NCI-H2107 (cell line): ENCODE measurements at regions not wholly inside any gene's neighbourhood (a gene's known extent, or its start where the extent isn't known, plus 50 kb on each side); places are given as distances from the start of the nearest gene placed in this dataset.
"Not testable (repeated sequence)": the region's sequence is repeated elsewhere in the genome, so short reads cannot be mapped to it uniquely, and the experiment has no call there.

Experiments used
- DNase-seq: peaks from one replicate; lab custom pipeline; 2025; lab: John Stamatoyannopoulos, UW

- DNase-seq: no peak
These were observed 59.2 kb downstream of the EMX2 start for GRCh38 chr10:117601716-117602115.

- DNase-seq: no peak
These were observed 60.5 kb downstream of the EMX2 start for GRCh38 chr10:117603081-117603480.

DNA sequence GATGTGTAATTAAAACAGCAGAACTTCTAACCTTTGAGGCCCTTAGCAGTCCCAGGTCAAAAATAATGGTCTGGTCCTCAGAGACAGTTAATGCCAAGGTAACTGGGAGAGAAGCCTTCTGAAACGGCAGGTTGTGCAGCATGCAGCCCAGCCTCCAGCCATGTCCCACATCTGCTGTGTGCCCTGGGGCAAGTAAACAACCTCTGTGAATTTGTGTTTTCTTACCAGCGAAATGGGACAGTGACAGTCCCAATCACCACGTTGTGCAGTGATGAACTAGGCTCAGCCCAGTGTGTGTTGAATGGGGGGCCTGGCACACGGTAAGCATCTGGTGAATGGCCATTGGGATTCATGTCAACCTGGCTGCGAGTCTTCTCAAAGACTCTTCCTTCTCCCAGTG is 61.2 kb downstream of the EMX2 start:
- no peak for DNase-seq

DNA sequence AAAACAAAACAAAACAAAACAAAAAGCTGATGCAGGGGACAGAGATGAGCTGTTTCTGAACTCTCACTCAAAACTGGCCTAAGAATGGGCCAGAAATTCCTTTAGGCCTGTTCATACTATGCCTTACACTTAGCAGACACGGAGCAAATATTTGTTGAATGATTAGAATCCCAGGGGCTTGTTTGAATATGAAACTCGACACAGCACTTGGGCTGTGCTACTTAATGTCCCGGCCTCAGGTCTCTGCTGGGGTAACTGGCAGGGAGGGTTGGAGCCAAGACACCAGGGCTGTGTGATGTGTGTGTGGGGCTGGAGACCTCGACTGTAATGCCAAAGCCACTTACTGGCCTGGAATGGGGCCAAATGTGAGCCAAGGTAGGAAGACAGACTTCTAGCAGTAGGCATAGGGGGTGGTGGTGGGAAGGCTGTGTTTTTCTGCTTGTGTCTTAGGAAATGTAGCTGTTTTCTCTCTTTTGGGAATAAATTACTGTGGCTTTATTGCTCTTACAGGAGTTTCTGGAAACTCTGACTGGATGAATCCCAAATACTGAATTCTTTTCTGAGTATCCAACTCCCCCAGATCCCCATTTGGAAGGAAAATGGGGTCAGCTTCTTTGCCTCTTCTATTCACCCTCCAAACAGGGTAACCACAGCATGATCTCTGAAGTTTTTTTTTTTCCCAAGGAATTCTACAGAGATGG is 66.7 kb downstream of the EMX2 start:
- no peak for DNase-seq

DNA sequence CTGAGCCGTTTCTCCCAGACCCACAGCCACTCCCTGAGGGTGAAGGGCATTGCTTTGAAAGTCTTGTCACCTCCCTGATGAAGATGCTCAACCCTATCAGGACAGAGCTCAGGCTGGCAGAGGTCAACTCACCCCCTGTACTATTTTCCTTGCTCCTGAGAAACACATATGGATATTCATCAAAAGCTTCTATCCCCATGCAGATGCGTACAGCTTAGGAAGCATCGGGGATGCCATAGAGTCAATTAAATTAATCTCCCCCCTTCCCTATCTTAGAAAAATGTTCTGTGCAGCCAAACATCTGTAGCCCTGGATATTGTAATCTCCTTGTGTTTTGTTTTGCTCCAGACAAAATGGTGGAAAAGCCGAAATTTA is 67.2 kb downstream of the EMX2 start:
- DNase-seq: no peak

- DNase-seq: no peak
These were observed 67.8 kb downstream of the EMX2 start for GRCh38 chr10:117610321-117610720.

- no peak for DNase-seq
These were observed 69.6 kb downstream of the EMX2 start for GRCh38 chr10:117612113-117612512.

GRCh38 chr10:117615649-117616048 is 73.1 kb downstream of the EMX2 start:
- no peak for DNase-seq

DNA sequence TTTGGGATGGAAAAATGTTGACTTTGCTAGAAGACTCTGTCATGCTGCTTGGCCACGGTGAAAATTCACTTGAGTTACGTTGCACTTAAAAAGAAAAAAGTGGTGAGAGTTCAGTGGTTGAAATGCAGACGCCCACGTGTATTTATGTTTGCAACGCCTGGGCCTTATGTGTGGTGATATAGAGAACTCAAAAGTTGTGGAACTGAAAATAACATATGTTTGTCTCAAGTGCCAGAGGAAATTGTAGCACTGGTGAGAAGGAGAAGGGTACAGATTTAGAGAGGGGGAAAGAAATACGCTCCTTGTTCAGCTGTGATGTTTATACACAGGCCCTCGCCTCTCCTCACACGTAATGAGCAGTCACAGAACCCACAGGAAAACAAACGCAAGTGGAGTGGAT is 73.6 kb downstream of the EMX2 start:
- DNase-seq: no peak

DNA sequence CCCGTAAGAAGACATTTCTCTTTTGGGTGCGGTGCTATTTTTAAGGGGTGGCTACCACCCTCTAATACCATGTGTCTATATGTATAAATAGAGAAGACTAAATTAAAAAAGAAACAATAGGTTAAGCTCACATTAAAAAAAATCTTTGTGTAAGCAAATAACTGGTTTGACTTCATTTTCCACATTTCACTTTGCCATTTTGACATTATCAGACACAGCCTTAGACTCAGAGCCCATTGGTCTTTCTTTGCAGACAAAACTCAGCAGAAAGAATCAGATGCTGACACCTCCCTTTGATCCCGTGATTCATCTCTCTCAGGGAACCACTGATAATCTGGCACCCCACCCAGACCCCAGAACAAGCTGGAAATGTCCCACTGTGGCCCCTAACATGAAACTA is 74.5 kb downstream of the EMX2 start:
- no peak for DNase-seq

DNA sequence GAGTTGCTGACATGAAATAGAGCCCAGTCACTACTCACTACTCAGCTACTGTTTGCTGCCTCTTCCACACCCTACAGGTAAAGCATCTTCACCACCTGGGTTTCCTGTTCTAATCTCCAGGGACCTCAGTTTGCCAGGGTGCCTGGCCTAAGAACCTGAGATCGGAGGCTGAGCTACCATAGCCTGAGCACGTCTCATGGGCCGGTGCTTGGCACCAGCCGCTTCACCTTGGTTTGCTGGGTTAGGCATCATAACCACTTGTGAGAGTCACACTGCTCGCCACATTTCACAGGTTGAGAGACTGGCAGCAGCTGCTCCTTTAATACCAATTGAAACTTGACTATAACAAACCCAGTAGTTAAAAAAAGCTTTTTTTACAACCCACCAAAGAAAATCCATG is 75.1 kb downstream of the EMX2 start:
- no peak for DNase-seq

GRCh38 chr10:117619223-117619622 is 76.7 kb downstream of the EMX2 start:
- DNase-seq: no peak

DNA sequence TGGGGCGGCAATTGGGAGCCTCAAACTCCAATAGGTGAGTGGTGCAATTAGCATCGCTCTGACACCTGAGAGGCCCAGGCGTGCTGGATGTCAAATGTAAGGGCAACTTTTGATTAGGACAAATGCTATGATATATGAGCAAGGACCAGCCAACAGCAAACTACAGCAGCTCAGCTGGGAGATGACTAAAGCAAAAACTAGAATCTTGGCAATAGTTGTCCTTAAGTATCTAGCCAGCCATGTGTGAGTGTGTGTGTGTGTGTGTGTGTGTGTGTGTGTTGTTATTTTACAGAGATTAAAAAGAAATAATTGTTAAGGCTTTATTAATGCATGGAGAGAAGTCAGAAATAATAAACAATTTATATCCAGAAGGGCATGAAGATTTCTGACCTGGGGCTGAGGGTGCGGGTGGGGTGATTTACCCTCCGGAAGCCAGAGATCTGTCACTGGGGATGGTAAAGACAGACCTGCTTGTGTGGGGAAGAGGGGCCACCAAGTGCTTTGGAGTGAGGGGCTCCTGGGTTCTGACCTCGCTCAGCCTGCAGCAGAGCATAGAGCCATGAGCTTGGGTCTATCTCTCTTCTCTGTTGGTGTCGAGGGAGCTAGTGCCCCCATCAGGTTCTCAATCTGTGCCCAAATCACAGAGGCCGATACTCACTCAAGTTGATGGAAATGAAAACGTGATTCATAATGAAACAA is 77.3 kb downstream of the EMX2 start:
- no peak for DNase-seq

DNA sequence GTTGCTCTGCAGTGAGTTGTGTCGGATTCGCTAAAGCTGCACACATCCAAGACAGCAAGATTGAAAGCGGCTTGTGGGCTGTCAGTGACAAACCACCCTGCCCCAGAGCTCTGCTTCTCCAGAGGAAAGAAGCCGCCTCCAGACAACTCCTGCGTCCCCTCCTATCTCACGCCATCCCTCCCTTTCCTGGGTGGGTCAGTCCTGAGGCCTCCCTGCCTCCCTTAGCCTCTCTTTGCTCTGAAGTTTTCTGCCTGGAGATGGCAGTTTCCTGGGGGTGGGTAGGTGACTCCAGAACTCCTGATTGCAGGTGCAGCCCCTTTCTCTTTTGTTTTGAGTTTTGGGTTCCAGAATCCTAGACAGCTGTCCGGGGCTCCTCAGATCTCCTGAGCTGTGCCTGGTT is 78.7 kb downstream of the EMX2 start:
- DNase-seq: no peak

- DNase-seq: no peak
These were observed 79.4 kb downstream of the EMX2 start for GRCh38 chr10:117621795-117622420.

GRCh38 chr10:117622471-117623184 is 80.1 kb downstream of the EMX2 start:
- no peak for DNase-seq

DNA sequence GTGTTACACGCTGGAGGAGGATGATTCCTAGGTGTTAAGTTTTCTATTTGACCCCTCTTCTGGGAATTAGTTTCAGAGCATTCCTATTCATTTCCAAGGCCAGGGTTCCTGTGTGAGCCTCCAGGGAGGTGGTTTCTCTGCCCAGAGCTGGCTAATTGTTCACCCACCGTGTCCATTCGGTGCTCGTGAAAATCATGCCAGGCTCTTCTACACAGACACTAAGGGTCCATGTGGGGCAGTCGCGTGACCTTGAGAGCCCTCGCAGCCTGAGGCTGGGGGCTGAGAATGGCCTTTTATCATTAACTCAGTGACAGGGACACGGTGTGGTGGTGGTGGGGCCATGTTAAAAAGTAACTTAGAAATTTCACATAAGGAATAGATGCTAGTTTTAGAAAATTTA is 83.7 kb downstream of the EMX2 start:
- DNase-seq: no peak

DNA sequence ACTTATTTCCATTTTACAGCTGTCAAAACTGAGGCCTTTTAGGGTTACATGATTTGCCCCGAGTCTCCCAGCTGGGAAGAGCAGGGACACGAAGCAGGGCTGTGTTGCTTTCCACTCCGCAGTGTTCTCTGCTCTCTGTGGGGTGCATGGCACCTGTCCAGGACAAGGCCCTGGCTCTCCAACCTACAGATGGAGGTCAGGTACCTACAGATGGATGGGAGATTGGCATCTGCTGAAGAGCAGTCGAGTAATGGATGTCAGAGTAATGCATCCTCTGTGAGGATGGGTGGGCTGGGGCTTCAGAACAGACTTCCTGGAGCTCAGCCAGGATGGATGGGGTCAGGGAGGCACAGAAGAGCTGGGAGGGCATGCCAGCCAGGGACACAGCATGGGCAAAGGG is 85.0 kb downstream of the EMX2 start:
- no peak for DNase-seq

DNA sequence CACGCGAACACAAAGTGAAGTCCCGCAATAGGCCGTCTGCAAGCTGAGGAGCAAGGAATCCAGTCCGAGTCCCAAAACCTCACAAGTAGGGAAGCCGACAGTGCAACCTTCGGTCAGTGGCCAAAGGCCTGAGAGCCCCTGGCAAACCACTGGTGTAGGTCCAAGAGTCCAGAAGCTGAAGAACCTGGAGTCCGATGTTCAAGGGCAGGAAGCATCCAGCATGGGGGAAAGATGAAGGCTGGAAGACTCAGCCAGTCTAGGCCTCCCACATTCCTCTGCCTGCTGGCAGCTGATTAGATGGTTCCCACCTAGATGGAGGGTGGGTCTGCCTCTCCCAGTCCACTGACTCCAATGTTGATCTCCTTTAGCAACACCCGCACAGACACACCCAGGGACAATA is 87.2 kb downstream of the EMX2 start:
- DNase-seq: not testable (repeated sequence)

GRCh38 chr10:117631276-117632145 is 89.0 kb downstream of the EMX2 start:
- no peak for DNase-seq

DNA sequence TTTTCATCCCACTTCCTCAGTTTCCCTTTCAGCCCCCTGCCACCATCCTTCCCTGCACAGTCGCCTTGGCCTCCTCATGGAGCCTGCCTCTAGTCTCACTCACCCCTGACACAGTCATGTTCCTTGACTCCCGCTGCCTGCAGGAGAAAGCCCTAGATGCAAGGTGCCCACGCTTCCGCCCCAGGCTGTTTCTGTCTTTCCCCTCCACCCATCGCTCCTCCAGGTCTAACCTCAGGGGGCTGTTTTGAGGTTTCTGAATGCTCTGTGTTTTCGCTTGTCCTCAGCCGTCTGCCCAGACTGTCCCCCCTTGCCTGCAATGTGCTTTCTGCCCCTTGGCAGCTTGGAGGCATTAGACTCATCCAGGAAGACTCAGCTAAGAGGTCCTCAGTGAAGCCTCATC is 89.9 kb downstream of the EMX2 start:
- no peak for DNase-seq

DNA sequence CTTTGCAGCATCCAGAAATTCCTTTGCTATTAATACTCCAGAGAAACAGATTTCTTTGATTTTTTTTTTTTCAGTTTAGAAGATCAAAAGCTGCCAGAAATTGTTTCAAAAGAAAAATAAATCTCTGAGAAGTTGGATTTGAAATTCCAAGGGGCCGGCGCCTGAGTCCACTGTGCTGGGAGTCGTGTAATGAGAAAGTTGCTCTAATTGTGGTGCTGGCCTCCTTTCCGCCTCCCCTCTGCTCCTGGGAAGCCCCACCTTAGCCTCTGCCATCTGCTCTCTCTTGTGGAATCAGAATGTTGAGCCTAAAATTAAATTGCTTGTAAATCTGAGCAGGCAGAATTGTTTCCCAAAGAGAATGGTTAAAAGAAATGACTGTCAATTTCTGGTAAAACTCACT is 93.3 kb downstream of the EMX2 start:
- no peak for DNase-seq
